Lower leg skin (tissue), 4 donors: ENCODE measurements at regions not wholly inside any gene's neighbourhood (a gene's known extent, or its start where the extent isn't known, plus 50 kb on each side); places are given as distances from the start of the nearest gene placed in this dataset.
A peak's percentile ranks its signal among the peaks of the same experiment; 100 is the strongest.

Experiments
- DNase-seq, 2 donors: peaks; one replicate each; pipeline ENCODE4 v3.0.0-alpha.2; 2019; ENCODE audit warnings: low spot score in 2 of 2
- H3K4me3 ChIP-seq: fragments of 200-600 bp; sonication (generic); 2 replicates; pipeline ENCODE4 v1.5.1; 2017; ENCODE audit warnings: mild to moderate bottlenecking, low read depth; ENCODE audit not compliant: poor library complexity, severe bottlenecking
- CTCF ChIP-seq, 3 donors: fragments of 450-650 bp; IDR thresholded peaks; one replicate each; pipeline ENCODE4 v1.5.1; 2016; ENCODE audit warnings: antibody characterized with exemption in 3 of 3, mild to moderate bottlenecking in 3 of 3, moderate library complexity in 2 of 3
- POLR2A ChIP-seq, 2 donors: fragments of 450-650 bp; IDR thresholded peaks; one replicate each; pipeline ENCODE4 v1.6.1; 2016 to 2017; ENCODE audit warnings: antibody characterized with exemption in 2 of 2, mild to moderate bottlenecking in 1 of 2, moderate library complexity in 1 of 2
- WGBS, 2 donors: methylation state at CpG; one replicate each; pipeline ENCODE4 v1.1.5; 2018; 5-methylcytosine and 5-hydroxymethylcytosine counted together
- intact Hi-C: fragments of 100-400 bp; cut with DNase I; formaldehyde crosslinking; loops from one replicate; pipeline ENCODE4 v1.15.0; 2023; ENCODE audit warnings: low total_unique reads

GRCh38 chr20:57959018-57959417 is 249.2 kb upstream of the PMEPA1 start:
- H3K4me3 ChIP-seq, result no peak overlapping the region
- TF ChIP-seq CTCF (IDR thresholded peaks at IDR 0.05) (no peak), POLR2A (IDR thresholded peaks at IDR 0.05) (no peak)
- intact Hi-C loops, result no loop called here
- WGBS, 2 donors, result 31 to 47% methylated on average over 12 of the region's 12 CpGs
- peak in 1 of 2 donors; percentile 88 for DNase-seq

GRCh38 chr20:57958050-57958420 is 248.2 kb upstream of the PMEPA1 start:
- WGBS, 2 donors, result 45 to 52% methylated on average over 3 of the region's 3 CpGs
- no peak for DNase-seq
- TF ChIP-seq POLR2A (IDR thresholded peaks at IDR 0.05) (no peak), CTCF (IDR thresholded peaks at IDR 0.05) (no peak)
- intact Hi-C loops, result no loop called here
- no peak overlapping the region for H3K4me3 ChIP-seq

- 67 to 68% methylated on average over 10 of the region's 10 CpGs for WGBS, 2 donors
- intact Hi-C loops, result no loop called here
- DNase-seq, result no peak
- TF ChIP-seq POLR2A (IDR thresholded peaks at IDR 0.05) (no peak), CTCF (IDR thresholded peaks at IDR 0.05) (no peak)
- H3K4me3 ChIP-seq, result no peak overlapping the region
These were observed 247.7 kb upstream of the PMEPA1 start for GRCh38 chr20:57957411-57958049.

- WGBS, 2 donors, result 58 to 63% methylated on average over 4 of the region's 4 CpGs
- no peak overlapping the region for H3K4me3 ChIP-seq
- TF ChIP-seq POLR2A (IDR thresholded peaks at IDR 0.05) (no peak), CTCF (IDR thresholded peaks at IDR 0.05) (no peak)
- intact Hi-C loops, result no loop called here
- DNase-seq, result no peak
These were observed 243.8 kb upstream of the PMEPA1 start for GRCh38 chr20:57953638-57954037.

GRCh38 chr20:57952136-57952535 is 242.3 kb upstream of the PMEPA1 start:
- TF ChIP-seq POLR2A (IDR thresholded peaks at IDR 0.05) (no peak), CTCF (IDR thresholded peaks at IDR 0.05) (no peak)
- intact Hi-C loops, result no loop called here
- DNase-seq, result no peak
- no peak overlapping the region for H3K4me3 ChIP-seq
- WGBS, 2 donors, result 100% methylated on average over 1 of the region's 1 CpG

GRCh38 chr20:57951549-57951948 is 241.7 kb upstream of the PMEPA1 start:
- no peak overlapping the region for H3K4me3 ChIP-seq
- TF ChIP-seq CTCF (IDR thresholded peaks at IDR 0.05), result no peak
- no peak for TF ChIP-seq POLR2A (IDR thresholded peaks at IDR 0.05)
- intact Hi-C loops, result no loop called here
- DNase-seq, result no peak
- 84 to 92% methylated on average over 3 of the region's 3 CpGs for WGBS, 2 donors
